Stimulated activated CD4-positive, alpha-beta T cell treated with anti-CD3 and anti-CD28 coated beads, Interleukin-1b, Interleukin-23, amount 100 ng/mL, for 24 hours (primary cell): ENCODE measurements at regions not wholly inside any gene's neighbourhood (a gene's known extent, or its start where the extent isn't known, plus 50 kb on each side); places are given as distances from the start of the nearest gene placed in this dataset.

Experiments
- DNase-seq, 4 experiments: peaks; one replicate each; pipeline ENCODE4 v3.0.0-alpha.2; 2020; ENCODE audit warnings: low read depth in 4 of 4, low spot score in 1 of 4

DNA sequence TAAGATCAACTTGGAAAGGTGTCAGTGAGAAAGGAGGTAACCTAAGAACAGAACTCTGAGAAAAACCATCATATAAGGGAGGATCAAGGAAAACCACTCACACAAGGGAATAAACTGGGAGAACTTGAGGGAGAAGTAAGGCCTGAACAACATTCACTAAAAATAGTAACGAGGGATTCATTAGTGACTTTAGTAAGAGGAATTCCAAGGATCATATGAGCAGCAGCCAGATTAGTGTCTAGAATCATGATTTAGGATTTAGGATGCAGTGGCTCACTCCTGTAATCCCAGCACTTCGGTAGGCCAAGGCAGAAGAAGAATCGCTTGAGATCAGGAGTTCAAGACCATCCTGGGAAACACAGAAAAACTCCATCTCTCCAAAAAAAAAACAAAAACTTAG, 376.5 kb upstream of the MARCKS start:
- DNase-seq: no peak

- no peak for DNase-seq
These were observed 375.7 kb upstream of the MARCKS start for GRCh38 chr6:113481458-113481857.

GRCh38 chr6:113481910-113482309, 375.2 kb upstream of the MARCKS start:
- DNase-seq: no peak

GRCh38 chr6:113482771-113483170, 374.4 kb upstream of the MARCKS start:
- DNase-seq: no peak

DNA sequence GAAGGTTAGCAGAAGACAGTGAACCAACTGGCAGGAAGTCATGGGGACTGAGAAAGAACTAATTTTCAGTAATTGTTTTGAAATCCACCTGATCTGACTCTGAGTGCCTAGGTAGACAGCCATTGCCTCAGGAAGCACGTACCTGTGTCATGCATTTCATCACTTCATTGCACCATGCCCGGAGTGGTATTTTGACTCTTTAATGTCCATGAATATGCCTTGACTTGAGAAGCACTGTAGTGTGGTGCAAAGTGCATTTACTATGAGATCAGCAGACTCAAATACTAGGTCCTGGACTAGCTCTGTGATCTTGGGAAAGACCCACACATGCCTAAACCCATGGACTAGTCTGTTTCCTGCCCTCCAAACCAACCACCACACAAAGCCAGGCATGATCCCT, 370.9 kb upstream of the MARCKS start:
- DNase-seq: no peak

DNA sequence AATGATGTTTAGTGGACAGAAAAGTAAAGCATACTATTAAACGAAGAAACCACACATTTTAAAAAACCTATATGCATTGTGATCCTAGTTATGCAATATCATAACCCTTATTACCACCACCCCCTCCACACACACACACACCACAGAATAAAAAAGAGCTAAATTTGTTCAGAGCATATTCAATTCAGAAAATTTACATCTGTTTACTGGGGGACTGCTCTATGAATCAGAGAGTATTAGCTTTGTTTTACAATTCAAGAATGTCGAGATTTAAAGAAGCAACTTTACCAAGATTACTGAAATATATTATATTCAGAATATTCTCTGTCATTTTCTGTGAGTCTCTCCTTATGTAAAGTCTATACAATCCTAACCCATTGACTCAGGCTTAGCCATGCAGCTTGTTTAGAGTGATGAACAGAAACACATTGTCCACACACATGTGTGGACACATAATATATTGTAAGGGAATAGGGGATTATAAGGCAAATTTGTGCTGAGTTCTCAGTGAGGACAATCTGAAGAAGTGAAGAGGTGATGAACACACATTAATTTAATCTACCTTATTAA, 369.6 kb upstream of the MARCKS start:
- DNase-seq: no peak

- no peak for DNase-seq
These were observed 369.1 kb upstream of the MARCKS start for GRCh38 chr6:113488061-113488460.

GRCh38 chr6:113488812-113489685, 368.1 kb upstream of the MARCKS start:
- DNase-seq: no peak

- DNase-seq: no peak
These were observed 367.0 kb upstream of the MARCKS start for GRCh38 chr6:113489952-113490746.

DNA sequence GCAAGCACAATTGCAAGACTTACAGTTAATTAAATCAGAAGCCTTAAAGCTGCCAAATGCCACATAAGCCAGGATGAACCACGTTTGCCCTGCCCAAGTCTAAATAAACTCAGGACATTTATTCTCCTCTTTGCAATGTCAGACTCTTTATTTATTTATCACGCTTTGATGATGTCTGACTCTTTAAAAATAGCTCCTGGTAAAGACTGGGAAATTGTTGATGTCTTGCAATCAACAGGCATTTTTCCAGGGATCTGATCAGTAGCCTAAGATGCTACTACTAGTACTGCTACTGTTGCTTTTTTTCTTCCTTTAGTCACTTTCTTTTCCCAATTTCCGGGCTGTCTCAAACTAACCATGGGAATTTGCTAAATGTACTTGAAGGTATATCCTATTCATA, 365.8 kb upstream of the MARCKS start:
- no peak for DNase-seq

DNA sequence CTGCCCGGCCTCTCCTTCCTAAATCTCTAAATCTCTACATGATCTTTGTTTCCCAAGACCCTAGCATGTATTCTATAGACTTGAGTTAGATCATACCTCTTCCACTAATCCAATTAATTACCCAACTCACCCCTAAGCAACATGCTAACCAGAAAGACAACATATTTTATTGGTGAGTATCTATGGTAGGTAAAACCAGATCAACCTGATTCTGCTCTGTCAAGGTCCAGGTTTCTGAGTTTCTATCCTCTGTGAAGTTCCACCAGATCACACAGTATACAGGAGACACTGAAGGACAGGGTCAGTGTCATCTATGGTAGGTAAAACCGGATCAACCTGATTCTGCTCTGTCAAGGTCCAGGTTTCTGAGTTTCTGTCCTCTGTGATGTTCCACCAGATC, 363.2 kb upstream of the MARCKS start:
- DNase-seq: no peak

- no peak for DNase-seq
These were observed 361.6 kb upstream of the MARCKS start for GRCh38 chr6:113495521-113495920.

DNA sequence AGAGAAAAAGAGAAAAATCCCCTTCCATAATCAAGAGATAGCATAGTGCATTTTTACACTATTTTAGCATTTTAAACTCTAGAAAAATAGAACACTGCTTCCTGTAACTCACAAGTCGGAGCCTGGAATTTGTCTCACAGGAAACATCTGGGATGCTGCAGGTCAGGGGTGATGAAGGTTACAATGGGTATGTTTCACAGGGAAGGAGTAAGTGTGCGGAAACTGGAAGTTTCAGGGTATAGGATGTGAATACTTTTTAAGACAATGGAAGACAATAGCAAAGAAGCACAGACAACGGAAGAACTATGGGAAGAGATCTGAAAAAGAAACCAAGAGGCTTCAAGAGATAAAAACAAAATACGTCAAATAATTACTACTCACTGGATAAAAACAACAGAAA, 361.0 kb upstream of the MARCKS start:
- DNase-seq: no peak

DNA sequence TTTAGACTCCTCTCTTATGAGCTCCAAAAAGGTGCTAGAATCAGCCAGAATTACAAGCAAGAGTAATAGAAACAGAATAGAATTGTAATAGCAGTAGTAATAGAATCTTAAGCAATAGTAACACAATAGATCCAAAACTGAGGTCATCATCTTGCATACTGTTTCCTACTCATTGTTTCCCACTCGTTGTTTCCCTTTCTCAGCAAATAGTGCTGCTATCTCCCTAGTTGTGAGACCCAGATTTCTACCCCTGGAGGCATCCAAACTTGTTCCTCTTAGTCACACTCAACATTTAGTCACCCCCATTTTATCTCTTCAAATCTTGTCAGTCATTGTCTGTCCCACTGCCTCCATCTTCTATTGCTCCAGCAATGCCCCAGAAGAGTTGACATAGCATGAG, 356.9 kb upstream of the MARCKS start:
- DNase-seq: no peak

DNA sequence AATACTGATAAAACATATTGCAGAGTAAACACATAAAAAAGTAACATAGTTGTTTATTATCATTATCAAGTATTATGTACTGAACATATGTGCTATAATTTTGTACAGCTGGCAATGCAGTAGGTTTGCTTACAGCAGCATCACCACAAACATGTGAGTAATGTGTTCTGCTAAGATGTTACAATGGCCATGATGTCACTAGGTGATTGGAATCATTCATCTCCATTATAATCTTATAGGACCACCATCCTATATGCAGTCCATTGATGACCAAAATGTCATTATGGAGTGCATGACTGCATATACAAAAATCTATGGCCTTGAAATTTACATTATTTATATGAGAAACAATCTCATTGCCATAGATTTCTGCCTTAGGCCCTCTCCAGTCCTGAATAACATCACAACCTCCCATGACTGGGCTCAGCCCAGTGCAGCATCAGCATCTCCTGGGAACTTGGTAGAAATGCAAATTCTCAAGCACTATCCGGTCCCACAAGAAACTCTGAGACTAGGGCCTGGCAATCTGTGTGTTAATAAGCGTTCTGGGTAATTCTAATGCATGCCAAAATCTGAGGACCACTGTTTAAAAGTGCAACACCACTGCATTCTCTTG, 352.0 kb upstream of the MARCKS start:
- no peak for DNase-seq

GRCh38 chr6:113508249-113508648, 348.9 kb upstream of the MARCKS start:
- DNase-seq: no peak

GRCh38 chr6:113511100-113511499, 346.0 kb upstream of the MARCKS start:
- no peak for DNase-seq

DNA sequence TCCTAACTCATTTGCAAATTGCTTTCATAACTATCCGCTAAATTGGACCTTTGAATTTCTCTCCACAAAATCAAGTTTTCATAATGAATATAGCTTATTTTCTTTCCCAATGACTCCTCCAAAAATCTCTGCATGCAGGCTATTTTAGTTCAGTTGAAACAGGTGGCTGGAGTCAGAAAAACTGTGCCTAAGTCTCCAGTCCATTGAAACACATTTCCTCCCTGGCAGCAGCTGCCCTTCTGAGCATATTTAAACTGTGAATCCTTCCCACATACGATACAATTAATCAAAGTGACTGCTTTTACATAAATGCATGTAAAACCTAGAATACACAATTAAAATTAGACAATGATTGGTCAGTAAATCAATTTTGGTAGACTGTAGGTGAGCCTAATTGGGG, 344.6 kb upstream of the MARCKS start:
- no peak for DNase-seq

DNA sequence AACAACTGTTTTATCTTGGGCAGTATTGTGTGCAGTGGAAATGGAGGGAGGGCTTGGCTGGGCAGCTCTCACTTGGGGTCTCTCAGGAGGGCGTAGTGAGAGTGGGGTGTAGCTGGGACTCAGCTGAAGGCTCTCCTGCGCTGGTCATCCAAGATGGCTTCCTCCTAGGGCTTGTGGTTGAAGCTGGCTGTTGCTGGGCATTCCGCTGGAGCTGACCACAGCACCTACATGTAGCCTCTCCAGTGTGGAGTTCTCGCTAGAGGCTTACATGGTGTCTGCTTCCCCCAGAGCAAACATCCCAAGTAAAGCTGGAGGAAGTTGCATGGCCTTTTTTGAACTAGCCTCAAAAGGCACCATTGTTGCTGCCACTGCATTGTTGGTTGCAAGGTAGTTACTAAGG, 344.1 kb upstream of the MARCKS start:
- no peak for DNase-seq

- DNase-seq: no peak
These were observed 334.8 kb upstream of the MARCKS start for GRCh38 chr6:113522376-113522775.

GRCh38 chr6:113524826-113525225, 332.3 kb upstream of the MARCKS start:
- no peak for DNase-seq

- no peak for DNase-seq
These were observed 330.6 kb upstream of the MARCKS start for GRCh38 chr6:113526553-113526952.
